SK-N-SH (cell line): ENCODE measurements at regions not wholly inside any gene's neighbourhood (a gene's known extent, or its start where the extent isn't known, plus 50 kb on each side); places are given as distances from the start of the nearest gene placed in this dataset.

Experiments used
- CTCF ChIP-seq: fragments of 200-600 bp; sonication (generic); IDR thresholded peaks from 2 replicates; pipeline ENCODE4 v1.6.1; 2017; ENCODE audit warnings: antibody characterized with exemption, mild to moderate bottlenecking, moderate library complexity
- EZH2phosphoT487 ChIP-seq: fragments of 200-600 bp; sonication (generic); IDR thresholded peaks from 2 replicates; pipeline ENCODE4 v1.6.1; 2017; ENCODE audit warnings: low read depth, mixed run types, mild to moderate bottlenecking, antibody characterized with exemption, moderate library complexity, borderline replicate concordance
- FOXJ3 ChIP-seq: sonication (generic); formaldehyde crosslinking; IDR thresholded peaks from 2 replicates; pipeline ENCODE4 v1.5.1; 2020; ENCODE audit warnings: mild to moderate bottlenecking, missing genetic modification reagents
- JUND ChIP-seq: IDR thresholded peaks from 2 replicates; pipeline ENCODE4 v1.4.0; 2012
- POLR2AphosphoS5 ChIP-seq: IDR thresholded peaks from 2 replicates; pipeline ENCODE4 v1.6.1; 2012; ENCODE audit warnings: low read depth, low read length
- RCOR1 ChIP-seq: fragments of 150-350 bp; IDR thresholded peaks from 2 replicates; pipeline ENCODE4 v1.6.1; 2017; ENCODE audit warnings: antibody characterized with exemption, low read length
- RXRA ChIP-seq: IDR thresholded peaks from 2 replicates; pipeline ENCODE4 v1.4.0; 2012; ENCODE audit warnings: low read depth, mild to moderate bottlenecking, borderline replicate concordance
- TAF1 ChIP-seq: IDR thresholded peaks from 2 replicates; pipeline ENCODE4 v1.6.1; 2012; ENCODE audit warnings: low read depth, mild to moderate bottlenecking, low read length, moderate library complexity, borderline replicate concordance
- TEAD4 ChIP-seq: IDR thresholded peaks from 2 replicates; pipeline ENCODE4 v1.4.0; 2012; ENCODE audit warnings: mild to moderate bottlenecking, borderline replicate concordance; ENCODE audit not compliant: insufficient read depth
- USF2 ChIP-seq: fragments of 150-350 bp; IDR thresholded peaks from 2 replicates; pipeline ENCODE4 v1.6.1; 2017; ENCODE audit warnings: antibody characterized with exemption, low read length, low read depth, borderline replicate concordance
- YY1 ChIP-seq: IDR thresholded peaks from 2 replicates; pipeline ENCODE4 v1.4.0; 2012; ENCODE audit warnings: low read depth, mild to moderate bottlenecking

DNA sequence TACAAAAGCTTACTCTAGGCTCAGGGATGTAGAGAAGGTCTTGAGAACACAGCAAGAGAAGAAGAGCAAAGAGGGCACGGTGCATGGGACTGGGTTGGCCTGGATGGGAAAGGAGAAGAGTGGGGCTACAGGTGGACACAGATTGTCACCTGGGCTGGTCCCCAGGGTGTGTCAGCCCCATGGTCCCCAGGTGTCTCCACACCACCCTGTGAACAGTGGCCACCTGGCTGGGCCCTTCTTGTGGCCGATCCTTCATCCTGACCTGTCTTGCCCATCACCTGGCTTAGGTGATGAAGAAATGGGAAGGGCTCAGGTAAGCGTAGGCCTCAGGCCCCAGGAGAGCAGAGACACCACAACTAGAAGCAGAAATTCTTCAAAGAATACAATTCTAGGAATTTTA, 188.9 kb downstream of the TENT4A start:
- TF ChIP-seq TEAD4 = no peak
- no peak for TF ChIP-seq FOXJ3 (CRISPR knock-in tag)
- no peak for TF ChIP-seq TAF1
- no peak for TF ChIP-seq POLR2AphosphoS5
- no peak for TF ChIP-seq USF2
- no peak for TF ChIP-seq CTCF
- TF ChIP-seq RCOR1 = no peak
- TF ChIP-seq JUND = no peak
- no peak for TF ChIP-seq YY1
- TF ChIP-seq EZH2phosphoT487 = no peak
- TF ChIP-seq RXRA = no peak
